Hematopoietic multipotent progenitor cell treated with erythropoietin and hydrocortisone succinate and interleukin-3 and kit ligand, for 4 days (in vitro differentiated cells): ENCODE measurements at regions not wholly inside any gene's neighbourhood (a gene's known extent, or its start where the extent isn't known, plus 50 kb on each side); places are given as distances from the start of the nearest gene placed in this dataset.
"Not testable (repeated sequence)": the region's sequence is repeated elsewhere in the genome, so short reads cannot be mapped to it uniquely, and the experiment has no call there.

Experiments
- DNase-seq: peaks from one replicate; pipeline ENCODE4 v3.0.0-alpha.2; 2015

DNA sequence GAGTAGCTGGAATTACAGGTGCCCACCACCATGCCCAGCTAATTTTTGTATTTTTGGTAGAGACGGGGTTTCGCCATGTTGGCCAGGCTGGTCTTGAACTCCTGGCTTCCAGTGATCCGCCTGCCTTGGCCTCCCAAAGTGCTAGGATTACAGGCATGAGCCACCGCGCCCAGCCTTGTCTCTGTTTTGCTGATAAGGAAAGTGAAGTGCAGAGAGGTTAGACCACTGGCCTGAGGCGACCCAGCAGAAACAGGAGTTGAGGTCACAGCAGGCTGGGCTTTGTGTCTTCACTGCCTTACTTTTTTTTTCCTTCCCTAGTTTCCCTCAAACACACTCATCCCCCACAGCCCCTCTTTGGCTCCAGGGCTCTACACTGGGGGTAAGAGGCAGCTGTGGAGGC, 93.0 kb upstream of the CIBAR2 start:
- DNase-seq = not testable (repeated sequence)

DNA sequence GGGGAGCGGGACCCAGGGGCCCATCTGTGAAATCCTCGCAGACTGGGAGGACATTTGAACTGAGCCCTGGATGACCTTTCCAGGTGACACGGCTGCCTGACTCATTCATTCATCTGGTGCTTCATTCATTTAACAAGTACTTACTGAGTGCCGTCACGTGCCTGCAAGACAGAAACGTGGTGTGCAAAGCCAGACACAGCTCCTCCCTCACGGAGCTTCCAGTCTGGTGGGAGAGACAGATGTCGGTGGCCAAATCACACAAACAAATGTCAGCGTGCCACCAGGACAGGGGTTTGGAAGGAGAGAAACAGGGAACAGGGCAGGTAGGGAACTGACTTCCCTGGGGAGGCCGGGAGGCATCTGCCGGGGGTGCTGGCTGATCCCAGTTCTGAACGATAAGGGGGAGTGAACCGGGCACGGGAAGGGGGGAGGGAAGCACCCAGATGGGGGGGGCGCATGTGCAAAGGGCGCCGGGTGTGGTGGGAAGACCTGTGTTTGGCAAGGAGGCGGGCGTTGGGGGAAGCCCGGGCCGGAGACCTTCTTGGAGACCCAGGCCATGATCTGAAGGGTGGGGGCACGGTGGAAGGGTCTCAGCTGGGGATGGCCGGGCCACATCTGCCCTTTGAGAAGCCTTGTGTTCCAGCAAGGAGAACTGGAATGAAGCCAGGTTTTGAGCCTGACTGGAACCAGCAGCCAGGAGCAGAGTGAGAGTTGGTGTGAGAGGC, 93.6 kb upstream of the CIBAR2 start:
- no peak for DNase-seq

DNA sequence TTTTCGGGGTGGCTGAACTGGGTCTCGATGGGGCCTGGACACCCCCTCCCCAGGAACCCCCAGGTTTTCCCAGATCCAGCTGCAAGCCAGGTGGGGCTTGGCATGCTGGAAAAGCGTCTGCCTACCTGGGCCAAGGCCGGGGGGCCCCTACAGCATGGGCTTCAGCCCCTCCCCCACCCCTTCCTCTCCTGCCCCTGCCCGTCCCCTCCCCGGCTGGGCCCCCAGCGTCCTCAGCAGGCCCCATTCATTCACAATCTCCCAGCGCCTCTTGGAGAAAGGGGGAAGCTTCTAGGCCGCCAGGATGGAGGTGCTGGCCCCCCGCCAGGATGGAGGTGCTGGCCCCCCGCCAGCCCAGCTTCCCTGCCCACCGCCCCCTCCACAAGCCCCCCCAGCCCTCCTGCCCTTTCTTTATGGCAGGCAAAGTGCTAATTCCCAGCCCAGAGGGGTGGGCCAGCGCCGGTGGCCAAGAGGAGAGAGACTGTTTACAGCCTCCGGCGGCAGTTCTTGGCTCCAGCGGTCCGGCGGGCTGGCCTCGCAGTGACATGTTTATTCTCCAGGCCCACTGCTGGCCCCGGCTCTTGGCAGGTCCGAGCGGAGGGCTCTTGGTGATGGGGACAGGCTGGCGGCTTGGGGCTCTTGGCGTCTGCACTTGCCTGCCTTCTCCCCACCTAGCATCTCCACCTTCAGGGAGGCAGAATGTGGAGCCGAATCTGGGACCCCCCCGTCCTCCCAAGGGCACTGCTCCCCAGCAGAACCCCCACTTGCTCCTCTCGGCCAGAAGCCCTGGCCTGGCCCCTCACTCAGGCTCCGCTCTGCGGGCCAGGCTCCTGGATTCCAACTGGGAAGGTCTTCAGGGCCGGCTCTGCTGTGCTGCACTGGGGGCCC, 94.4 kb upstream of the CIBAR2 start:
- DNase-seq = no peak

DNA sequence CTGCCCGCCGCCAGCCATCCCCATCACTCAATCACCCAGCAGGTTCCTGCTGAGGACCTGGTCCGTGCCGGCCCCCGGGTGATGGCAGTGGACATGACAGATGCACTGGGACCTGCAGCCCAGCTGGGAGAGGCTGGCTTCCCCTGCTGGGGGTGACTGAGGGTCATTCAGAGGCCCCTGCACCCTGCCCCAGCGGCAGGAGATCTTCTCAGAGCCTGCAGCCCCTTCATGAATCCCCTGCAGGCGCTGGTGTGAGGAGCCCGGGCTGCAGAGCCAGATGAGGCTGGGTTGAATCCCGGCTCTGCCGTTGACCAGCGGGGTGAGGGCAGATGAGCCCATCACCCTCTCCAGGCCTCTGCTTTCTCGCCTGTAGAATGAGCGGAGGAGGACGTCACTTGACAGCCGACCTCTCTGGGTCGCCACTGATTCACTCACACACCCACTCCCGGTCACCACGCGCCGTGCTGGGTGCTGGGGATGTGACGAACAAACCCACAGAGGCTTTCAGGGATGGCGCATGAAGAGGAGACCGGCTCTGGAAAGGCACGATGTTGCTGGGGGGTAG, 95.2 kb upstream of the CIBAR2 start:
- DNase-seq = no peak

DNA sequence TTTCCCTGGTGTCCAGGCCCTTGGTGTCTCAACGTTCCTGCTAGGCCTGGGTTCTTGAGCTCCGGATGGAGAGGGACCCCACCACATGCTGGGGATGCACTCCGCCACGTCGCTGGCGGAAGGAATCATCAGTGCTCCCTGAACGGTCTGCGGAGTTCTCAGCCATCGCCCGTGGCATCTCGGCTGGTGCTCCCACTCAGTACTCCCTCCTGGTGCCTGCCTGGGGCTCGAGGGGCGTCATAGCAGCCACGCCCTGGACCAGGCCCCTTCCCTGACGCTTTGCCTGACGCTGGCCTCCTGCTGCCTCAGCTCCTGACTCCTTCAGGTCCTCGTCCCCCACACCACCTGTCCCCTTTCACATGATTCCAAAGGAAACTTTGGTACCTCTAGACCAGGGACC, 95.9 kb upstream of the CIBAR2 start:
- no peak for DNase-seq

DNA sequence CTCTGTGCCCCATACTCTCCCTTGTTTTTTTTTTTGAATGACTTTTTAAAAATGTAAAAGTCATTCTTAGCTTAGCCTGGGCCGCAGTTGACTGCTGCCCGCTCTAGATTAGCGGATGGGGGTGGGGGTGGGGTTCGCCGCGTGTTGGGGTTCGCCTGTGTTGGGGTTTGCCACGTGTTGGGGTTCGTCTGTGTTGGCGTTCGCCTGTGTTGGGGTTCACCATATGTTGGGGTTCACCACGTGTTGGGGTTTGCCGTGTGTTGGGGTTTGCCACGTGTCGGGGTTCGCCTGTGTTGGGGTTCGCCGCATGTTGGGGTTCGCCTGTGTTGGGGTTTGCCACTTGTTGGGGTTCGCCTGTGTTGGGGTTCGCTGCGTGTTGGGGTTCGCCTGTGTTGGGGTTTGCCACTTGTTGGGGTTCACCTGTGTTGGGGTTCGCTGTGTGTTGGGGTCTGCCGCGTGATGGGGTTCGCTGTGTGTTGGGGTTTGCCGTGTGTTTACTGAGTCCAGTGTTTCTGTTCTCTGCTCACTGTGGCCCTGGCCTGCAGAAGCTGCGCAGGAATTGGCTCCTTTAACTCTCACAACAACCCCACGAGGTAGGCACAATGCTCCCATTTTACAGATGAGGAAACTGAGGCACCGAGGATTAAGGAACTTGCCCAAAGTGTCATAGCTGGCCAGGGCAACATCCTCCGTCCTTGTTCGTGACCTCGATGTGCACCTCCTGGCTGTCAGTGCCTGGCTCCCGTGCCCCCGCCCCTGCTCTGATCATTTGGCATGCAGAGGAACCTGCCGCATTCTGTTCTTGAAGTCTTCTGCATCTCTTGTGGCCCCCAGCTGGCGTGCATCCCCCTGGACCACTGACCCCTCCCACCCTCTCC, 96.6 kb upstream of the CIBAR2 start:
- no peak for DNase-seq

DNA sequence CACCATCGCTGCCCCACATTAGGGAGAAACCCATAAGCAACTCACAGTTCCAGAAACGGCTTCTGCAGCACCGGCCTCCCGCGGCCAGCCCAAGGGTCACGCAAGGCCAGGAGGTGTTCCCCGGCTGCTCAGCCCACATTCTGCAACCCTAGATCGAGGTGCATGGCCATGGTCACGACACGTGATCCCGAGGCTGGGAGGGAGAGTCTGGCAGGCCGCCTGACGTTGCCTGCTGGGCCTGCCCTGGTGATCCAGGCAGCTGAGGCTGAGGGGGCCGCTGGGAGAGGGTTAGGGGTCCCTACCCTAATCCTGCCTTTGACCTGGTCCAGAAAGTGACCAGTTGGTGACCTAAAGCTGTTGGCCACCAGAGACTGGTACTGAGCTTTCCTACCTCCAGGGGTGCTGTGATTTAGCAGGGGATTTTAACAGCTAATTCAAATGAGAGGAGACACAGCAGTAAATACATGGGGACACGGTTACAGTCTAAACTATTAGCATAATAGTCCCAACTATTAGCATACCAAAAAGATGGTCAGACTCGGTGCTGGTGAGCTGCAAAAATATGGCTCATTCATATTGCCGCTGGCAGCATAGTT, 97.4 kb upstream of the CIBAR2 start:
- no peak for DNase-seq

DNA sequence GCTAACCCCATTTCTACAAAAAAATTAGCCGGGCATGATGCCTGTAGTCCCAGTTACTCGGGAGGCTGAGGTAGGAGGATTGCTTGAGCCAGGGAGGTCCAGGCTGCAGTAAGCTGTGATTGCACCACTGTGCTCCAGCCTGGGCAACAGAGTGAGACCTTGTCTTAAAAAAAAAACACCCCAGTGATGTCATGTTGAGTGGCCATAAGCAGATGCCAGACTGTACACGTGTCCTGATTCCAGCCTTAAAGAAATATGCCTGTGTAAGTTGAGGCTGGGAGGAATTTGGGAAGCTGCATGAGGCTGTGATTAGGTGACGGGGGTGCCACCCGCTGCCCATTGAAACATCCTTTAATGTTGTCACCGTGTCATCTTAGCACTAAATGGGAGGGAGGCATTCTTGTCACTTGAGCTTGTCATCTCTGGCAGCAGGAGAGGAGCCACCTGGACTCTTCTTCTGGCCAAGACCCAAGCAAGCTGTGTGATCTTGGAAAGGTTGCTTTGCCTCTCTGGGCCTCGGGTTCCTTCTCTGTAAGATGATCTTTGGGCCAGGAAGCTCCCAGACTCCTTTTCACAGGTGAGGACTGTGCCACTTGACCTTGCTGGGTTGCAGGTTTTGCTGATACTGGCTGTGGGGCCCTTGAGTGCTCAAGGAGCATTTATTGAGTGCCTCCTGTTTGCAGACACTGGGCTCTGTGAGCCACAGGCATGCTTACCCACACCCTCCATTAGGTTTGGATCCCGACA, 98.3 kb upstream of the CIBAR2 start:
- no peak for DNase-seq

DNA sequence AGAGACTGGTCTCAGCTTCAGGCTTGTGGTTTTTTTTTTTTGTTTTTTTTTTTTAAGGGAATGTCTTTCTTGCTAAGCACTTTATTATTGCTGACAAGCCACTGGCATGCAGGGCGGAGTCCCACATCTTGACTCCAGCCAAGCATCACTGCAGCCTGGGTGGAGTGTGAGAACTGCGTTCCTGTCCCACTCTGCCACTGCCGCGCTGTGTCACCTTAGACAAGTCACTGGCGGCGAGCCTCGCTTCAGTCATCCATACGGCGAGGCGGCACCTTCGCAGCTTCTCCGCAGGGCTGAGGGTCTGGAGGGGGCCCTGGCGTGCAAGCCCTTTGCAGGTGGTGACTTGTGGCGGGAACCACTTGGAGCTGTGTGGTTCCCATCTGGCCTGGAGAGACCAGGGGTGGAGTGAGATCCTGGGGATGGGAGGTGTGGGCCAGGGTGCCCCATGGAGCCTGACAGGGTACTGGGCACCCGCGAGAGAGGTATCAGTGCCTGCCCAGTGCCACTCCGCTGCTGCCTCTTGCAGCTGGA, 99.1 kb upstream of the CIBAR2 start:
- no peak for DNase-seq

DNA sequence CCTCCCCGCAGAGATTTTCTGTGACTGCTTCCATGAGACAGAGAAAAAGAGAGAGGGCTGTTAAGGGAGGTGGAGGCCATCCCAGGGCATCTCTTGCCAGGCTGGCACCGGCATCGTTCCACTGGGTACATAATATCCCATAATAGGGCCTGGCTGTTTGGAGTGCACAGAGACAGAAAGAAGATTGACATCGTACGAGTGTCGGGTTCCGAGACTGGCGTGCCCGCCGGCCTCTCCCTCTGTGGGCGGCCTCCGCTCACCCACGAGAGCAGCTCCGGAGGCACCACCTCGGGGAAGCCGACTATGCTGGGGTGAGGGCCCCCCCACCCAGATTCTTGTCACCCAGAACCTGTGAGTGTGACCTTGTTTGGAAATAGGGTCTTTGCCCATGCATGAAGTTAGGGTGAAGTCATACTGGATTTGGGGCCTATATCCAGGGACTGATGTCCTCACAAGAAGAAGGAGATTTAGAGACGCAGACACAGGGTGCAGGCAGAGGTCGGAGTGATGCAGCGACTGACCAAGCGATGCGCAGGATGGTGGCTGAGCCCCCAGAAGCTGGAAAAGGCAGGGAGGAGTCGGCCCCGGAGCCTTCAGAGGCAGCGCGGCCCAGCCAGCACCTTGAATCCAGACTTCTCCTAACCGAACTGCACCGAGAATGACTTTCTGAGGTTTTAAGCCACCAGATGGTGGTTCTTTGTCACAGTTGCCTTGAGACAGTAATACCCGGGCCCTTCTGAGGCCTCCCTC, 101.8 kb upstream of the CIBAR2 start:
- DNase-seq = no peak

GRCh38 chr16:85215478-85216118, 103.3 kb upstream of the CIBAR2 start:
- no peak for DNase-seq

DNA sequence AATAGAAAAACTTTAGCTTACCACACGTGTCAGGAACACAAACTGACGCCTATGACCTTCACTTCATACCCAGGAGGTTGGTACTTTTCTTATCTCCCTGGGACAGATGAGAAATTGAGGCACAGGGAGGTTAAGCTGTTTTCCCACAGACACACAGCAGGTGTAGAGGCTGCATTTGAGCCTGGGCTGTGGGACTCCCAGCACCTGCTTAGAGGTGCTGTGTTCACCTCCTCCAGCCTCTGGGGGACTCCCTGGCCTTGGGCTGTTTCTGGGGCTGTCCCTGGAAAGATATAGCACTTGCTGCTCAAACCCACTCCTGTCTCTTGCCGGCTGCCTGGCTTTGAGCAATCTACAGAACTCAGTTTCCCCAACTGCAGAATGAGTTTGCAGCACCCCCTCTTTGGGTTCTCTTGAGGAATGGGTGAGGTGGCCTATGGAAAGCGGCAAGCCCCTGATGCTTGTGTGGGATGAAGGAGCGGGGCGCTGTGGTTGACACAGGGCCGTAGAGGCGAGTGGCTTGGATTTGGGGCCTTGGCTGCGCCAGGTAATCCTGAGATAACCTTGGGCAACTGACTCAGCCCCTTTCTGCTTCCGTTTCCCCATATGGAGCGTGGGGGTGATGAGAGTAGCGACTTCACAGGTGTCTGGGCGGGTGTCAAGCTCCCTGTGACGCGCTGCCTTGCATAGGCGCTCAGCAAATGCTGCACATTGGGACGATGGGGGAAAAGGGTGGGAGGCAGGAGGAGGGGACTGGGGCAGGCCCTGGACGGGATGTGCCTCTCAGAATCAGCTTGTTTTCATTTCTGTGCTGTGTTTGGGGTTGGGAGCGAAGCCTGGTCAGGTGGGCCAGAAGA, 104.5 kb upstream of the CIBAR2 start:
- no peak for DNase-seq

DNA sequence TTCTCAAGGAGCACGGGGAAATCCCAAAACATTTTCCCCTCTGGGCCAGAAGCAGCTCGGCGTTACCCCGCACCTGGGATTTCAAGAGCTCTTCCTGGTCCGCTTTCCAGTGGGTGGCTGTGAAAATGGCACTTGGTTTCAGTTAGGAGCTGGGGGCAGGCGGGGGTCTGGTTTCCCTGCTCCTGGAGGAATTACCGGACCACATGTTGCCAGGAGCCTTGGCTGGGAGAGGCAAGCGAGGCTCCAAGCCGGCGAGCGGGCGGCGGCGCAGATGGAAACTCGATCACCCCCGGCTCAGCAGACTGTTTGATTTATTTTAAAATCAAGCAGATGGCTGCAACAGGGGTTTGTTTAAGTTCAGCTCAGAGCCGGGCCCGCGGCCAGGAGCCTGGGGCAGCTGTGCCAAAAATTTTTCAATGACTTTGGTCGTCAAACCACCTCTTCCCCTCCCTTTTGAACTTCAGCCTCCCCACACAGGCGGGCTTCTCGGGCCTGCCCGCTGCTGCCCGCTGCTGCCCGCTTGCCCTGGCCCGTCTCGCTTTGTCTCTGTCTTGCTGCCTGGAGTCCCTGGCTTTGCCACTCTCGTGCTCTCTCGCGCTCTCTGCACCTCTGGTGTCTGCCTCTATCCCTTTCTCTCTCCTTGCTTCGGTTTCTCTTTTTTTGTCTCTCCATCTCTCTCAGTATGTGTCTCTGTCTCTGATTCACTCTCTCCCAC, 108.0 kb upstream of the CIBAR2 start:
- DNase-seq = no peak

- no peak for DNase-seq
Measured at GRCh38 chr16:85220964-85221731, 108.9 kb upstream of the CIBAR2 start.

DNA sequence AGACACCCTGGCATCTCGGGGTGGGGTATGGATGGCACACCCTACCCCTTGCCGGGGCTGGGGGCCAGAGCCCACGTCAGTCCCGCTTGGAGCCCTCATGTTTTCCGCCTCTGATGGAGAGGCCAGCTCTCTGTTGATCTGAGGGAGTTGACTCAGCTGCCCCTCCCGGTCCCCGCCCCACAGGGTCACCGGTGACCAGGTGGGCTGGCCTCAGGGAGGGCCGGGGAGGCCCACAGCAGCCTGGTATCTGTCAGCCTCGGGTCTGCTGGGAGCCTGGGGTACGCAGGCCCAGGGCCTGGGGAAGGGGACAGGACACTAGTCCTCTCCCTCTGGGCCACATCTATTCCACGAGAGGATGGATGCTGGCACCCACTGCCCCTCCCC, 109.5 kb upstream of the CIBAR2 start:
- no peak for DNase-seq

GRCh38 chr16:85222155-85222863, 110.0 kb upstream of the CIBAR2 start:
- DNase-seq = no peak

GRCh38 chr16:85225257-85225656, 113.0 kb upstream of the CIBAR2 start:
- DNase-seq = no peak
